Choroid plexus epithelial cell (primary cell): ENCODE measurements at regions not wholly inside any gene's neighbourhood (a gene's known extent, or its start where the extent isn't known, plus 50 kb on each side); places are given as distances from the start of the nearest gene placed in this dataset.

Experiments
- DNase-seq: peaks from one replicate; pipeline ENCODE4 v3.0.0-alpha.2; 2010; ENCODE audit warnings: low read depth
- H3K4me3 ChIP-seq: 2 replicates; pipeline ENCODE4 v1.5.1; 2011; ENCODE audit warnings: low read depth, mild to moderate bottlenecking, control low read depth, low read length, moderate library complexity
- TF ChIP-seq, protein P1 (sequence below): conservative IDR thresholded peaks from 2 replicates; pipeline ENCODE4 v1.5.1; 2011; ENCODE audit warnings: low read depth, mild to moderate bottlenecking, control low read depth, inconsistent platforms, low read length, moderate library complexity

DNA sequence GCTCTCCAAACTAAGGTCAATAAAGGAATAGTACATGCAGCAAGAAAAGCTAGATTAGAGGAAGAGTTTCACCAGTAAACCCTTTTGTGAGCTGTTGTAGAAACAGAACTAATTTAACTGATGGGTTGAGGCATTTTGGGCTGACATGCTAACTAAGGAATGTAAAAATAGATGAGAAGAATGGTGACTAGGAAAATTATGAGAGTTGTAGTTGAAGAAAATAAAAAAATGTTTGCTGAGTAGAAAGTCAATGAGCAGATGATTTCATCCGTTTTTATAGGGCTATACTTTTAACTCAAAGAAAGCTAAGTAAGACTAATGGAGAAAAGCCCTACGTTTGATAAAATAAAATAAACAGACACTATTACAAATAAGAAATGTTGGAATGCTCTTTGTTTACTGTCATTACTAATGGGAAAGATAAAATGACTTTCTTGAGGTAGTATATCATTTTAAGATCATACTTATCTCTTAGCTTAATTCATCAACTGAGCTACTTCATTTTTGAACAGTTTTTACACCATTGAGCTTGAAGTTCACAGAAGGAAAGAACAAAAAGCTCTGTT is 209.4 kb upstream of the DPH6 start:
- DNase-seq, result no peak
- TF ChIP-seq, protein P1, sequence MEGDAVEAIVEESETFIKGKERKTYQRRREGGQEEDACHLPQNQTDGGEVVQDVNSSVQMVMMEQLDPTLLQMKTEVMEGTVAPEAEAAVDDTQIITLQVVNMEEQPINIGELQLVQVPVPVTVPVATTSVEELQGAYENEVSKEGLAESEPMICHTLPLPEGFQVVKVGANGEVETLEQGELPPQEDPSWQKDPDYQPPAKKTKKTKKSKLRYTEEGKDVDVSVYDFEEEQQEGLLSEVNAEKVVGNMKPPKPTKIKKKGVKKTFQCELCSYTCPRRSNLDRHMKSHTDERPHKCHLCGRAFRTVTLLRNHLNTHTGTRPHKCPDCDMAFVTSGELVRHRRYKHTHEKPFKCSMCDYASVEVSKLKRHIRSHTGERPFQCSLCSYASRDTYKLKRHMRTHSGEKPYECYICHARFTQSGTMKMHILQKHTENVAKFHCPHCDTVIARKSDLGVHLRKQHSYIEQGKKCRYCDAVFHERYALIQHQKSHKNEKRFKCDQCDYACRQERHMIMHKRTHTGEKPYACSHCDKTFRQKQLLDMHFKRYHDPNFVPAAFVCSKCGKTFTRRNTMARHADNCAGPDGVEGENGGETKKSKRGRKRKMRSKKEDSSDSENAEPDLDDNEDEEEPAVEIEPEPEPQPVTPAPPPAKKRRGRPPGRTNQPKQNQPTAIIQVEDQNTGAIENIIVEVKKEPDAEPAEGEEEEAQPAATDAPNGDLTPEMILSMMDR, result no peak
- no peak overlapping the region for H3K4me3 ChIP-seq

DNA sequence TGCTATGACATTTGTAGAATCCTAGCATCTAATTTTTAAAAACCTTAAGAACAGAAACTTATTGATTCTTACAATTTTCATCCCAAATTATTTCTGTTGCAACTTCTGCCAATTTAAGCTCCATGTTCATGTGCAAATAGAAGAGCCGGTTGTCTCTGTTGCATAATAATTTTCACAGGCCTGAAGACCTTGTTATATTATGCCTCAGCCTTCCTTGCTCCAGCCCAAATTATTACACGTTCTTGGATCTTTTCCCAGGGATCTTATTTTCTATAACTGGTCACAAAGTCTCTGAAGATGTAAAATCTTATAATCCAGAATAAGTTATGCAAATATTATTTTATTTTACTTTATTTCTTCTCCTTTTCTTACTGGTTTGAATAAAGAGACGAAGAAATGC is 210.7 kb upstream of the DPH6 start:
- H3K4me3 ChIP-seq, result no peak overlapping the region
- TF ChIP-seq, protein P1, result no peak
- DNase-seq, result no peak

DNA sequence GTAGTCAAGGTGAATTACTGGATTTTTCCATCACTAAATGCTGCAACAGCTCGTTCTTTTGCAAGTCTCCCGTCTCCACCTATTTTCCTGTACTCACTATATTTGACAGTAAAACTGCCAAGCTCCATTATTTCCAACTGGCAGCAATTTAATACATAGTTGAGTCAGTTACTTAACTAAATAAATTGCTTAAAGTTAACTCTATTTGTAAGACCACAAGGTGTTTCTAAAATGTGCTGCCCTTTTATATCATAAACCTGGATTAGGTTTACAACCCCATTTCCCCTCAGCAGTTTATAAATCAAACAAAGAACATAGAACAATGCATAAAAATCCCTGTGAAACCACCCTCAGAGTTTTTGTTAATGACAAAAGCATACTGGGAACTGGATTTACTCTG is 211.4 kb upstream of the DPH6 start:
- no peak for DNase-seq
- TF ChIP-seq, protein P1, result no peak
- H3K4me3 ChIP-seq, result no peak overlapping the region

DNA sequence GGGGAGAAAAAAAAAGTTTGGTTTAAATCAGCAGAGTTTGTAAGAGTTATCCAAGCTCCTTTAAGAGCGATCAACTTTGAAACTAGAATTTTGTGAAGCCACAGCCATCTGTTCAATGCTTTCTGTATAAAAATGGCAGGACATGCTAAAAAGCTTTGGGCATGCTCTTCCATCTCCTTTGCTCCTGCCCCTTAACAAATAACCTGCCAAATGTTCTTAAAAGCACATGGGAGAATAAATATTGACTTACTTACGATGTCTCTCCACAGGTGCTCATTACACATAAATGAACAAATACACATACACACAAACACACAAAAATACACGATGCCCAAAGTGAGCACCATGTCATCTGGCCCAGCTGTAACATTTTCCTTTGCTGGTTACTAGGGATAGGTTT is 211.8 kb upstream of the DPH6 start:
- no peak overlapping the region for H3K4me3 ChIP-seq
- no peak for DNase-seq
- TF ChIP-seq, protein P1, result no peak

DNA sequence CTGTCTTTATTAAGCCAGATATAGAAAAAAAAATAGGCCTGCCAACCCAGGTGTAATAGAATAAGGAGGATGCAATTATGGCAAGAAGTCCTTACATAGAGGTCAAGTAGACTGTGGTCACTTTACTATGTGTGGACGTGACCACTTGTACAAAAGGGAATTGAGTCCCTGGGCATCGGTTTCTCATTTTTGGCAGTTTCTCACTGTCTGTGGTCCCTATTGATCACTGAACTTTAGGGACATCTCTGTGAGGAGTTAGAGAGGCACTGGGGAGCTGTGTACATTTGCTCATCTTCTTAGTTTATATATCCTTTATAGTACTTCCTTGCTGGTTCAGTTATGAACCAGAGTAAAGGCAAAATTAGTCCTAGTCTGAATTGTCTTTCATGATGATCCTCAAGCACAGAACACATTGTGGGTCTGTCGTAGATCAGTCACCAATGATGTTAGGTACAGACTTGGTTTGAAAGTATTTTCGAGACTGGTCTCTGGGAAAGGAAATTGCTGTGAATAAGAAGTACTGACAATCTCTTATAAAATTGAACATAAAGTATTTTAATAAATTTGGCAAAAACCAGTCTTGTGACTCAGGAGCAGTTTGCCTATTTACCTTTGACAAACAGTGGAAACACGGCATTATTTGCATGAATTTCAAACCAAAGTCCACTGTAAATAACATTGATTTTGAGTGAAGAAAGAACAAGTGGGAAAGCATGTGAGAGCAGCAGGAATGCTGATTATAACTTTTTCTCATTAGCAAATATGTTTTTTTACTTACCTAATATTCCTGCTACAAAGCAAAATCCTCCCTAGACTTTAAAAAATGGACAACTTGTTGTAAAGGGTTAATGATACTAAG is 218.9 kb upstream of the DPH6 start:
- TF ChIP-seq, protein P1, result no peak
- no peak overlapping the region for H3K4me3 ChIP-seq
- DNase-seq, result no peak

DNA sequence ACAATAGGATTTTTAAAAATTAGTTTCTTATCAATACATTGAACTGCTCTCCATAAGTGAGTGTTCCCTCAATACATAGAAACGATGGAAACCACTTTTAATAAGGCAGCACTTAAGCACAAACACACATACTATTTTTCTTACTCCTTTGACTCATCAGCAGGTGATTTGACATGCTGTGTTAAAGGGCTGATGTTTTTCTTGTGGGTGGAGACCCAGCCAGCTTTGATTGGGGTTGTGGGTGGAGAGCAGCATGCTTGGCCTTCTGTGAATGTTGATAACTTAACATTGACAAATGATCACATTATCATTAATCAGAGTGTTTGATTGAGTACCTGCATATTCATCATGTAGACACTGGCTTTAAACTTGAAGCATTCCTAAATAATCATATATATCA is 223.0 kb upstream of the DPH6 start:
- TF ChIP-seq, protein P1, result no peak
- DNase-seq, result no peak
- H3K4me3 ChIP-seq, result no peak overlapping the region

DNA sequence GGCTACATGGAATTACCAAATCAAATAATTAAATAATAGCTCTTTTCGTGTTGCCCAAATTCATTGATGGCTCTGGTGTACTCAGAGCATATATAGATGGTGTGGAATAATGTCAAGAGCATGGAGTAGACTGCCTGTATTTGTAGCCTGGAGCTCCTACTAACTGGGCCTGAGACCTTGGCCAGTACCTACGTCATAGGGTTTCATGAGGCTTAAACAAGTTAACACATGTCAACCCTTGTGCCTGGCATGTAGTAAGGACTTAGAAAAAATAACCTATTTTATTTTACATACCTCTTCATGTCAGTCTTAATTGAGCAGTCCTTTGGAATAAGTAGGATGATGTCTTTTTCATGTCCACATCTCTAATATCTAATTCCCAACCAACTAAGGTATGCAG is 223.7 kb upstream of the DPH6 start:
- no peak overlapping the region for H3K4me3 ChIP-seq
- TF ChIP-seq, protein P1, result no peak
- no peak for DNase-seq
